ENCODE measurements at regions not wholly inside any gene's neighbourhood (a gene's known extent, or its start where the extent isn't known, plus 50 kb on each side); places are given as distances from the start of the nearest gene placed in this dataset.

GRCh38 chr9:106324591-106325280 lies 538.2 kb upstream of the ZNF462 start:
- no peak overlapping the region for H3K4me2 ChIP-seq (ENCODE audit: insufficient read depth, low read length)
- ChIA-PET POLR2A (no interaction called here), CTCF (no interaction called here)
- no peaks in the 10 kb centered on the region for H3K4me1 ChIP-seq (ENCODE audit: control insufficient read depth, extremely low read depth, insufficient read depth, low read length)
- H3K27ac ChIP-seq (ENCODE audit: insufficient read depth, low read depth, low read length): no peak overlapping the region
- no peaks in the 10 kb centered on the region for H3K36me3 ChIP-seq (ENCODE audit: control insufficient read depth in 2 of 2, extremely low read depth in 1 of 2, insufficient read depth in 2 of 2, low read length in 2 of 2)
- no peak overlapping the region for H3K4me3 ChIP-seq (replicated peaks in 1 of 3; ENCODE audit: insufficient read depth in 1 of 3, low read depth in 1 of 3, low read length in 3 of 3)
- H2AFZ ChIP-seq (ENCODE audit: low read depth, low read length): no peak overlapping the region
- dilution Hi-C loops (cut with MboI; ENCODE audit: extremely low pct_ligation_motif_present, low sequenced_read_pairs) (no loop called here), intact Hi-C loops (cut with micrococcal nuclease) (no loop called here)
- H3K79me2 ChIP-seq (ENCODE audit: control insufficient read depth, insufficient read depth, low read length): no peaks in the 10 kb centered on the region
- no peak for DNase-seq (ENCODE audit: low read depth, low spot score)
- no peaks in the 10 kb centered on the region for H3K27me3 ChIP-seq (ENCODE audit: control insufficient read depth in 2 of 2, insufficient read depth in 2 of 2, low read length in 2 of 2)
- BruUV-seq (replicated peaks): no TSS peak
- H4K20me1 ChIP-seq (replicated peaks; ENCODE audit: control insufficient read depth, extremely low read depth, insufficient read depth, low read length): no peaks in the 10 kb centered on the region
- no peaks in the 10 kb centered on the region for H3K9me3 ChIP-seq (replicated peaks; ENCODE audit: control insufficient read depth, insufficient read depth, low read length)
- no peaks in the 10 kb centered on the region for H3K9me1 ChIP-seq (replicated peaks; ENCODE audit: control insufficient read depth, extremely low read depth, insufficient read depth, low read length)
- no peak for TF ChIP-seq JUN (IDR thresholded peaks at IDR 0.05; ENCODE audit: borderline replicate concordance, insufficient read depth, insufficient read length, low read depth)
- TF ChIP-seq FOS (IDR thresholded peaks at IDR 0.05; ENCODE audit: borderline replicate concordance, insufficient read depth, low read length): no peak
- TF ChIP-seq POLR2A (IDR thresholded peaks at IDR 0.05; ENCODE audit: low read depth, low read length): no peak
- TF ChIP-seq POLR2AphosphoS5 (IDR thresholded peaks at IDR 0.05; ENCODE audit: insufficient read depth, low read depth, low read length): no peak
- TF ChIP-seq MAX (IDR thresholded peaks at IDR 0.05; ENCODE audit: insufficient read depth, insufficient read length): no peak
- no peak for TF ChIP-seq GATA2 (IDR thresholded peaks at IDR 0.05; ENCODE audit: insufficient read depth, insufficient read length, low read depth, low read length)
- TF ChIP-seq EZH2 (IDR thresholded peaks at IDR 0.05; ENCODE audit: borderline replicate concordance, low read depth, low read length, severe bottlenecking): no peak
- TF ChIP-seq MYC (IDR thresholded peaks at IDR 0.05; ENCODE audit: low read depth, low read length): no peak
- no peak for TF ChIP-seq CTCF (IDR thresholded peaks at IDR 0.05; ENCODE audit: extremely low read depth in 1 of 2, insufficient read depth in 1 of 2, low read depth in 1 of 2, low read length in 2 of 2)
- no peak overlapping the region for H3K9ac ChIP-seq (replicated peaks; ENCODE audit: extremely low read depth, insufficient read depth, low read length)
- FAIRE-seq: no peak
